ENCODE measurements at regions not wholly inside any gene's neighbourhood (a gene's known extent, or its start where the extent isn't known, plus 50 kb on each side); places are given as distances from the start of the nearest gene placed in this dataset.

- Histone ChIP-seq H3K9me3 (ENCODE audit: control insufficient read depth, insufficient read depth, low read depth, low read length) (no peaks in the 10 kb centered on the region), H3K36me3 (ENCODE audit: control insufficient read depth, insufficient read depth, low read length) (no peaks in the 10 kb centered on the region), H3K4me1 (ENCODE audit: control insufficient read depth, insufficient read depth, low read length) (no peaks in the 10 kb centered on the region; the same call in 1 of the 2 replicates), H3K27me3 (ENCODE audit: control insufficient read depth, insufficient read depth, low read length) (no peaks in the 10 kb centered on the region), H3K4me3 (ENCODE audit: low read depth, low read length) (no peak overlapping the region), H3K27ac (ENCODE audit: low read depth, low read length) (no peak overlapping the region), H3K9ac (ENCODE audit: low read length) (no peak overlapping the region)
These were observed 613.2 kb upstream of the CHORDC1 start for GRCh38 chr11:90836031-90836430.

DNA sequence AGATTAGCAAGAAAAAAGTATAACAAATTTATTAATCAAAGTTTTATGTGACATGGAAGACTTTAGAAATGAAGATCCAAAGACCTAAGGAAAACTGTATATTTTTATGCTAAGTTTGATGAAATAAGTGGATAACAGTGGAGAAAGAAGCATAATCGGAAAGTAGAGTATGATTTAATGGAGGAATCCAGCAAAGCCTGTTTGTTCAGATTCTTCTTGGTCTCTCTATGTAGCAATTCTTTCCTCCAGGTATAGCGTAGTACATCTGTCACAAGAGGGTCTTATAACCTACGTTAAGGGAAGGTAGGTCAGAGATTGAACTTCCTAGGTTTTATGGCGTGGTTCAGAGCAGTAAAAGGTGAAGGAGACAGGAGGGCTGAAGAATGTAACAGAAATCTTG lies 600.6 kb upstream of the CHORDC1 start:
- no peaks in the 10 kb centered on the region for H3K9me3 ChIP-seq (ENCODE audit: control insufficient read depth, insufficient read depth, low read depth, low read length)

DNA sequence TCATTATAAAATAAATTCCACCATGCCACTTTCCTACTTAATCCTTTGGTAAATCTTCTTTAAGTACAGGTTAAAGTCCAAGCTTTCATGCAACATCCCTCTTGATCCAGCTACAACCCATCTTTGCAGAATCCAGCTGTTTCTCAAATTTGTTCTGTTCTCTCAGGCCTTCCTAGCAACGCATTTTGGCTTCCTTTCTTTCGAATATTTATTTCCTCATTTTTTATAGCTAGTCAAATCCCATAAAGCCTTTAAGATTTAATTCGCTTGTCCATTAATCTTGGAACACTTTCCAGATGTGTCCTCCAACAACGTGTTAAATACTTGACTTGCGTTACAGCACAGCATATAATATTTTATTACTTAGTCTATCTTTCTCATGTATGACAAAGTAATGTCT lies 600.1 kb upstream of the CHORDC1 start:
- Histone ChIP-seq H3K27ac (ENCODE audit: low read depth, low read length) (no peak overlapping the region), H3K27me3 (ENCODE audit: control insufficient read depth, insufficient read depth, low read length) (no peaks in the 10 kb centered on the region), H3K9ac (ENCODE audit: low read length) (no peak overlapping the region), H3K4me1 (ENCODE audit: control insufficient read depth, insufficient read depth, low read length) (no peaks in the 10 kb centered on the region), H3K9me3 (ENCODE audit: control insufficient read depth, insufficient read depth, low read depth, low read length) (no peaks in the 10 kb centered on the region), H3K4me3 (ENCODE audit: low read depth, low read length) (no peak overlapping the region), H3K36me3 (ENCODE audit: control insufficient read depth, insufficient read depth, low read length) (no peaks in the 10 kb centered on the region)

More for the DNA sequence above, 600.6 kb upstream of the CHORDC1 start:
- H3K27me3 ChIP-seq (ENCODE audit: control insufficient read depth, insufficient read depth, low read length): no peaks in the 10 kb centered on the region
- no peaks in the 10 kb centered on the region for H3K4me1 ChIP-seq (ENCODE audit: control insufficient read depth, insufficient read depth, low read length)
- no peak overlapping the region for H3K27ac ChIP-seq (ENCODE audit: low read depth, low read length)
- no peak overlapping the region for H3K4me3 ChIP-seq (ENCODE audit: low read depth, low read length)
- H3K36me3 ChIP-seq (ENCODE audit: control insufficient read depth, insufficient read depth, low read length): no peaks in the 10 kb centered on the region
- H3K9ac ChIP-seq (ENCODE audit: low read length): no peak overlapping the region

DNA sequence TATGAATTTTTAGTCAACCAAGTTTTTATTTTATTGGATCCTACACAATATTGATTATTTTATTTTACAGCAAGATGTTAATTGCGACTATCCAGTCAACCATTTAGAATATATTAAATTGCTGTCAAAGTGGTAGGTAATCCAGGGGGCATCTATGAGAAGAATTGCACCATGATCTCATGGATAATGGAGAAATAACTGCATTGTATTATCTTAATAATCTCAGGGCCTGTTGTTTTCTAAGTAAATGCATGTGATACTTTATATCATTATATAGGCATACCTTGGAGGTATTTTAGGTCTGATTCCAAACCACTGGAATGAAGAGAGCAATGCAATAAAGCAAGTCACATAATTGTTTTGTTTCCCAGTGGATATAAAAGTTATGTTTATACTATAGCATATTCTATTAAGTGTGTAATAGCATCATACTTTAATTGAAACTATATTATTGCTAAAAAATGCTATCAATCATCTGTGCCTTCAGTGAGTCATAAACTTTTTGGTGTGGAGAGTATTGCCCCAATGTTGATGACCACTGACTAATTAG lies 595.4 kb upstream of the CHORDC1 start:
- Histone ChIP-seq H3K4me1 (ENCODE audit: control insufficient read depth, insufficient read depth, low read length) (no peaks in the 10 kb centered on the region), H3K27ac (ENCODE audit: low read depth, low read length) (no peak overlapping the region), H3K27me3 (ENCODE audit: control insufficient read depth, insufficient read depth, low read length) (no peaks in the 10 kb centered on the region), H3K4me3 (ENCODE audit: low read depth, low read length) (no peak overlapping the region), H3K9ac (ENCODE audit: low read length) (no peak overlapping the region), H3K36me3 (ENCODE audit: control insufficient read depth, insufficient read depth, low read length) (no peaks in the 10 kb centered on the region), H3K9me3 (ENCODE audit: control insufficient read depth, insufficient read depth, low read depth, low read length) (no peaks in the 10 kb centered on the region)

- Histone ChIP-seq H3K36me3 (ENCODE audit: control insufficient read depth, insufficient read depth, low read length) (no peaks in the 10 kb centered on the region), H3K27ac (ENCODE audit: low read depth, low read length) (no peak overlapping the region), H3K4me1 (ENCODE audit: control insufficient read depth, insufficient read depth, low read length) (no peaks in the 10 kb centered on the region), H3K4me3 (ENCODE audit: low read depth, low read length) (no peak overlapping the region), H3K9ac (ENCODE audit: low read length) (no peak overlapping the region), H3K27me3 (ENCODE audit: control insufficient read depth, insufficient read depth, low read length) (no peaks in the 10 kb centered on the region), H3K9me3 (ENCODE audit: control insufficient read depth, insufficient read depth, low read depth, low read length) (peaks cover 3% of the 10 kb centered on the region; the same call in 1 of the 2 replicates)
These were observed 586.7 kb upstream of the CHORDC1 start for GRCh38 chr11:90809581-90809980.

DNA sequence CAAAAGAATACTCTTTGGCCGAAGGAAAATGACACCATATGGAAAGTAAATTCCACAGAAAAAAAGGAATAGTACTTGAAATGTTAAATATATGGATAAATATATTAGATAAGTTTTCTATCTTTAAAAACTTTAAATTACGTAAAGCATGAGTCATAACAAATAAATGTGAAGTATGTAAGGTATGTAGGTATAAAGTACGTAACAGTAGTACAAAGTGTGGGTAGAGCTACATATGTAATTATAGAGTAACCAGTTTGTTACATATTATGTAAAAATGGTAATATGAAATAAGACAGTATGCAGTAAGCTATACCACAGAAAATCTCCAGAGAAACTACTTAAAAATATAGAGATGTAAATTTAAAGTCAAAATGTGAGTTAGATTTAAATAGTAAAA lies 582.3 kb upstream of the CHORDC1 start:
- Histone ChIP-seq H3K27ac (ENCODE audit: low read depth, low read length) (no peak overlapping the region), H3K9me3 (ENCODE audit: control insufficient read depth, insufficient read depth, low read depth, low read length) (no peaks in the 10 kb centered on the region)

GRCh38 chr11:90803831-90804230 lies 581.0 kb upstream of the CHORDC1 start:
- no peaks in the 10 kb centered on the region for H3K4me1 ChIP-seq (ENCODE audit: control insufficient read depth, insufficient read depth, low read length)
- no peaks in the 10 kb centered on the region for H3K9me3 ChIP-seq (ENCODE audit: control insufficient read depth, insufficient read depth, low read depth, low read length)
- no peaks in the 10 kb centered on the region for H3K36me3 ChIP-seq (ENCODE audit: control insufficient read depth, insufficient read depth, low read length)
- no peaks in the 10 kb centered on the region for H3K27me3 ChIP-seq (ENCODE audit: control insufficient read depth, insufficient read depth, low read length)
- no peak overlapping the region for H3K9ac ChIP-seq (ENCODE audit: low read length)
- no peak overlapping the region for H3K4me3 ChIP-seq (ENCODE audit: low read depth, low read length)
- H3K27ac ChIP-seq (ENCODE audit: low read depth, low read length): no peak overlapping the region

More for the DNA sequence above, 582.3 kb upstream of the CHORDC1 start:
- H3K36me3 ChIP-seq (ENCODE audit: control insufficient read depth, insufficient read depth, low read length): no peaks in the 10 kb centered on the region
- no peaks in the 10 kb centered on the region for H3K27me3 ChIP-seq (ENCODE audit: control insufficient read depth, insufficient read depth, low read length)
- no peaks in the 10 kb centered on the region for H3K4me1 ChIP-seq (ENCODE audit: control insufficient read depth, insufficient read depth, low read length)
- H3K4me3 ChIP-seq (ENCODE audit: low read depth, low read length): no peak overlapping the region
- H3K9ac ChIP-seq (ENCODE audit: low read length): no peak overlapping the region

DNA sequence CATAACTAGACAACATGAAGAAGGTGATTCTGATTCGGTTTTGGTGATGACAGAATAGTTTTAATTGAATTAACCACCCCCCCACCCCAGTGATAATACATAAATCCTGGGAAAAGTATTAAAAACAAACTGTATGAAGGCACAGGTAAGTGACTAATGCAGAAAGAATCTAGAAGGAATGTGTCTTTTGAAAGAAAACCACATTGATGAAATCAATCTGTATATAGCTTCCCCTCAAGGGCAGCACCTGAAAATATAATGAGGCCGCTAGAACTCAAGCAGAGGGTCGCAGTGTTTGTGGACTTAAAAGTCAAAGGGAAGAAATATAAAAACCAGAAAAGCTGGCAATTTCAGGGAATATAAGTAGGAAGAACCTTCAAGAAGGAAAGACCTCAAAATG lies 580.5 kb upstream of the CHORDC1 start:
- Histone ChIP-seq H3K27ac (ENCODE audit: low read depth, low read length) (no peak overlapping the region), H3K36me3 (ENCODE audit: control insufficient read depth, insufficient read depth, low read length) (no peaks in the 10 kb centered on the region), H3K4me1 (ENCODE audit: control insufficient read depth, insufficient read depth, low read length) (no peaks in the 10 kb centered on the region), H3K9me3 (ENCODE audit: control insufficient read depth, insufficient read depth, low read depth, low read length) (no peaks in the 10 kb centered on the region), H3K9ac (ENCODE audit: low read length) (no peak overlapping the region), H3K27me3 (ENCODE audit: control insufficient read depth, insufficient read depth, low read length) (no peaks in the 10 kb centered on the region), H3K4me3 (ENCODE audit: low read depth, low read length) (no peak overlapping the region)

DNA sequence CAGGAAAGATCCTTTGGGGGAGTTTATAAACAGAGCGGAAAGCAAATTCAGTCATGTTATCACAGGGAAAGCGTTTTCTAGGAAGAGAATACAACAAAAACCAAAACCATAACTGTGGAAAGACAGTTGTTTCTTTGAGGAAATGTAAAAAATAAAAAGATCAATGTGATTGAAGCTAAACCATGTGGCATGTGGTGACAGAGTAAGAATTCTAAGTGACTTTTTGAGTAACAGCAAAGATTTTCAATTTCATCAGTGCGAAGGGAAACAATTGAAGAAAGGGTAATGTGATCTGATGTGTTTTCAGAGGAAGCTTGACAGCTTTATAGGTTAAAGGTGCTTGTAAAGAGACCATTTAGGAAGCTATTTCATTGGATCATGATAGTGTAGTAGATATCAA lies 575.9 kb upstream of the CHORDC1 start:
- Histone ChIP-seq H3K4me1 (ENCODE audit: control insufficient read depth, insufficient read depth, low read length) (no peaks in the 10 kb centered on the region), H3K36me3 (ENCODE audit: control insufficient read depth, insufficient read depth, low read length) (no peaks in the 10 kb centered on the region), H3K27me3 (ENCODE audit: control insufficient read depth, insufficient read depth, low read length) (no peaks in the 10 kb centered on the region), H3K9ac (ENCODE audit: low read length) (no peak overlapping the region), H3K9me3 (ENCODE audit: control insufficient read depth, insufficient read depth, low read depth, low read length) (no peaks in the 10 kb centered on the region), H3K4me3 (ENCODE audit: low read depth, low read length) (no peak overlapping the region), H3K27ac (ENCODE audit: low read depth, low read length) (no peak overlapping the region)

GRCh38 chr11:90795746-90796145 lies 572.9 kb upstream of the CHORDC1 start:
- H3K4me1 ChIP-seq (ENCODE audit: control insufficient read depth, insufficient read depth, low read length): no peaks in the 10 kb centered on the region
- no peaks in the 10 kb centered on the region for H3K36me3 ChIP-seq (ENCODE audit: control insufficient read depth, insufficient read depth, low read length)
- H3K27me3 ChIP-seq (ENCODE audit: control insufficient read depth, insufficient read depth, low read length): no peaks in the 10 kb centered on the region
- H3K4me3 ChIP-seq (ENCODE audit: low read depth, low read length): no peak overlapping the region
- no peak overlapping the region for H3K27ac ChIP-seq (ENCODE audit: low read depth, low read length)
- no peak overlapping the region for H3K9ac ChIP-seq (ENCODE audit: low read length)
- no peaks in the 10 kb centered on the region for H3K9me3 ChIP-seq (ENCODE audit: control insufficient read depth, insufficient read depth, low read depth, low read length)

- H3K27me3 ChIP-seq (ENCODE audit: control insufficient read depth, insufficient read depth, low read length): no peaks in the 10 kb centered on the region
- H3K27ac ChIP-seq (ENCODE audit: low read depth, low read length): no peak overlapping the region
- no peaks in the 10 kb centered on the region for H3K4me1 ChIP-seq (ENCODE audit: control insufficient read depth, insufficient read depth, low read length)
- no peak overlapping the region for H3K9ac ChIP-seq (ENCODE audit: low read length)
- no peaks in the 10 kb centered on the region for H3K36me3 ChIP-seq (ENCODE audit: control insufficient read depth, insufficient read depth, low read length)
- H3K9me3 ChIP-seq (ENCODE audit: control insufficient read depth, insufficient read depth, low read depth, low read length): no peaks in the 10 kb centered on the region
- no peak overlapping the region for H3K4me3 ChIP-seq (ENCODE audit: low read depth, low read length)
These were observed 566.1 kb upstream of the CHORDC1 start for GRCh38 chr11:90788961-90789360.
